ENCODE measurements at regions not wholly inside any gene's neighbourhood (a gene's known extent, or its start where the extent isn't known, plus 50 kb on each side); places are given as distances from the start of the nearest gene placed in this dataset.
A peak's percentile ranks its signal among the peaks of the same experiment; 100 is the strongest.
"Not testable (repeated sequence)": the region's sequence is repeated elsewhere in the genome, so short reads cannot be mapped to it uniquely, and the experiment has no call there.

DNA sequence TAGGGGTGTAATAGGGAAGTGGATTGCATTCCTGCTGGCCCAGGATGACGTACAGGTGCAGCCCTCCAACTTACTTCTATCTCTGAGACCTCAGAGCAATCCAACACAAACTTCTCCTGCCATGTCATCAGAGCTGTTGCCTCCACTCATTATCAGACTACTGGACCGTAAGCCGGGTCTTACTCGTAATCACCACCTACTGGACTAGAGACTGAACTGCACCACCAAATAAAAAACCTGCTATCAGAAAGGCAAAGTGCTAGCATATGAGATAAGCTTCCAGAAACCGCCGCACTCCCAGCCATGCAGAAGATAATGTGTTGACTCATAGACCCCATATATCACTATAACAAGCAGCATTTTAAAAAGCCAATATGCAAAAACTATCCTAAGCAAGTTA, 102.0 kb downstream of the SLITRK1 start:
- Histone ChIP-seq H3K27ac (ENCODE audit: low read depth in 2 of 2, low read length in 2 of 2) (no peak overlapping the region), H3K27me3 (ENCODE audit: control insufficient read depth, insufficient read depth, low read length) (no peaks in the 10 kb centered on the region), H3K36me3 (ENCODE audit: control insufficient read depth in 2 of 3, insufficient read depth in 3 of 3, low read length in 3 of 3) (no peaks in the 10 kb centered on the region), H3K4me3 (ENCODE audit: low read length in 3 of 3) (no peak overlapping the region), H3K9me3 (ENCODE audit: control insufficient read depth in 2 of 3, insufficient read depth in 1 of 3, low read length in 3 of 3) (no peaks in the 10 kb centered on the region), H3K9ac (ENCODE audit: low read length in 3 of 3) (no peak overlapping the region), H3K4me1 (ENCODE audit: control insufficient read depth in 2 of 3, insufficient read depth in 2 of 3, low read depth in 1 of 3, low read length in 3 of 3) (no peaks in the 10 kb centered on the region)
- peak in 1 of 5 donors; percentile 28 for DNase-seq
- FAIRE-seq, result no peak
- TF ChIP-seq, protein P1, sequence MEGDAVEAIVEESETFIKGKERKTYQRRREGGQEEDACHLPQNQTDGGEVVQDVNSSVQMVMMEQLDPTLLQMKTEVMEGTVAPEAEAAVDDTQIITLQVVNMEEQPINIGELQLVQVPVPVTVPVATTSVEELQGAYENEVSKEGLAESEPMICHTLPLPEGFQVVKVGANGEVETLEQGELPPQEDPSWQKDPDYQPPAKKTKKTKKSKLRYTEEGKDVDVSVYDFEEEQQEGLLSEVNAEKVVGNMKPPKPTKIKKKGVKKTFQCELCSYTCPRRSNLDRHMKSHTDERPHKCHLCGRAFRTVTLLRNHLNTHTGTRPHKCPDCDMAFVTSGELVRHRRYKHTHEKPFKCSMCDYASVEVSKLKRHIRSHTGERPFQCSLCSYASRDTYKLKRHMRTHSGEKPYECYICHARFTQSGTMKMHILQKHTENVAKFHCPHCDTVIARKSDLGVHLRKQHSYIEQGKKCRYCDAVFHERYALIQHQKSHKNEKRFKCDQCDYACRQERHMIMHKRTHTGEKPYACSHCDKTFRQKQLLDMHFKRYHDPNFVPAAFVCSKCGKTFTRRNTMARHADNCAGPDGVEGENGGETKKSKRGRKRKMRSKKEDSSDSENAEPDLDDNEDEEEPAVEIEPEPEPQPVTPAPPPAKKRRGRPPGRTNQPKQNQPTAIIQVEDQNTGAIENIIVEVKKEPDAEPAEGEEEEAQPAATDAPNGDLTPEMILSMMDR (IDR thresholded peaks at IDR 0.05; ENCODE audit: borderline replicate concordance, extremely low read depth, insufficient read depth), result peak; percentile 12
- intact Hi-C loops (cut with DNase I), result no loop called here

DNA sequence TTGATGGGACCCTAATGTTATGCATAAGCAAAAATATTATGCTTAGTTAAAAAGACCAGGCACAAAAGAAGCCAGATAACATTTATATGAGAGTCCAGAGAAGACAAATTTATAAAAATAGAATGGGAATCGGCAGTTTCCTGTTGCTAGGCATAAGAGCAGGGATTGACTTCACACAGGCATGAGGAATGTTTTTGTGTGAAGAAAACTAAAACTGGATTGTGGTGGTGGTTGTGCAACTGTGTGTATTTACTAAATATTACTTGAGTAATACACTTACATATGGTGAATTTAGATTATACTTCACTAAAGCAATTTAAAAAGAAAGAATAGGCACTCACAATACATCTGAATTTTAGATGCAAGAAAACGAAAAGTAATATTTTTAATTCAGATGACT, 108.3 kb downstream of the SLITRK1 start:
- Histone ChIP-seq H3K9me3 (ENCODE audit: control insufficient read depth in 2 of 3, insufficient read depth in 1 of 3, low read length in 3 of 3) (no peaks in the 10 kb centered on the region), H3K27me3 (ENCODE audit: control insufficient read depth, insufficient read depth, low read length) (no peaks in the 10 kb centered on the region), H3K9ac (ENCODE audit: low read length in 3 of 3) (no peak overlapping the region), H3K4me1 (ENCODE audit: control insufficient read depth in 2 of 3, insufficient read depth in 2 of 3, low read depth in 1 of 3, low read length in 3 of 3) (no peaks in the 10 kb centered on the region), H3K4me3 (ENCODE audit: low read length in 3 of 3) (no peak overlapping the region), H3K27ac (ENCODE audit: low read depth in 2 of 2, low read length in 2 of 2) (no peak overlapping the region), H3K36me3 (ENCODE audit: control insufficient read depth in 2 of 3, insufficient read depth in 3 of 3, low read length in 3 of 3) (no peaks in the 10 kb centered on the region)
- TF ChIP-seq, protein P1 (IDR thresholded peaks at IDR 0.05; ENCODE audit: borderline replicate concordance, extremely low read depth, insufficient read depth), result no peak
- DNase-seq, result no peak
- intact Hi-C loops (cut with DNase I), result no loop called here
- FAIRE-seq, result no peak

DNA sequence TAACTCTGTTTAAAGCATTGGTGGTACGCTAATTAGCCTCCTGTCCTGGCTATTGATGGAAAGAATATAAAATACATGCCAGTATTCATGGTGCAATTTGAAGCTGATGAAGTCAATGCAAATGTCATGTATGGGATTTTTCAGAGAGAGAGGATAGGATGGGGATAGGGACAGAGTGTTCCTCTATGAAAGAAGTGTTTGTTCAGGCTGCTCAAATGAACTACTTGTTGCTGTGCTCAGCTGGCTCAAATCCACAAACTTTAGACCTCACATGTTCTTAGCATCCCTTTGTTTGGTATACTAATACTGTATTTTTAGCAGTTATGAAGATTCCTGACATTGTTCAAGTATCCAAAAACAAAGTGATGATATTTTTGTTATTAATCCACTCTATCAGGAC, 116.5 kb downstream of the SLITRK1 start:
- intact Hi-C loops (cut with DNase I), result no loop called here
- no peak for DNase-seq
- Histone ChIP-seq H3K4me1 (ENCODE audit: control insufficient read depth in 2 of 3, insufficient read depth in 2 of 3, low read depth in 1 of 3, low read length in 3 of 3) (no peaks in the 10 kb centered on the region), H3K27ac (ENCODE audit: low read depth in 2 of 2, low read length in 2 of 2) (no peak overlapping the region), H3K9me3 (ENCODE audit: control insufficient read depth in 2 of 3, insufficient read depth in 1 of 3, low read length in 3 of 3) (no peaks in the 10 kb centered on the region), H3K27me3 (ENCODE audit: control insufficient read depth, insufficient read depth, low read length) (no peaks in the 10 kb centered on the region), H3K4me3 (ENCODE audit: low read length in 3 of 3) (no peak overlapping the region), H3K9ac (ENCODE audit: low read length in 3 of 3) (no peak overlapping the region), H3K36me3 (ENCODE audit: control insufficient read depth in 2 of 3, insufficient read depth in 3 of 3, low read length in 3 of 3) (no peaks in the 10 kb centered on the region)
- FAIRE-seq, result no peak
- TF ChIP-seq, protein P1 (IDR thresholded peaks at IDR 0.05; ENCODE audit: borderline replicate concordance, extremely low read depth, insufficient read depth), result no peak

DNA sequence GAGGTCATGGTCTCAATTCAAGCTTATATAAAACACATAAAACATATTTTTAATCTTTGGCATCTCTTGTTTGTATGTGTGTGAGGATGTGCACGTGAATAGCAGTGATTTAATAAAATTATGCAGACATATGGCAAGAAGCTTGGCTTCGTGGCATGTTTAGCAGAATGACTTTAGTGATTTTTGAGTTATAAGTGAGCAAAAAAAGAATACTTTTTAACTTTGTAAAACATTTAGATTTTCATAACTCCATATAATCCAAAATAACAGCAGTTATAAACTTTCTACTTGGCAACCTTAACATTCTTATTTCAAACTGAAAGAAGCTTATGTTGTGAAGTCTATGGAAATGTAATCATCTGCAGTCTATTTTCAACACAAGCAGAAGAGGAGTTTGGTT, 120.6 kb downstream of the SLITRK1 start:
- H3K9me3 ChIP-seq (ENCODE audit: control insufficient read depth in 2 of 3, insufficient read depth in 1 of 3, low read length in 3 of 3), result peaks cover 0 to 3% (median 0%) of the 10 kb centered on the region in 3 donors
- H3K4me1 ChIP-seq (ENCODE audit: control insufficient read depth in 2 of 3, insufficient read depth in 2 of 3, low read depth in 1 of 3, low read length in 3 of 3), result no peaks in the 10 kb centered on the region
- no peak overlapping the region for H3K27ac ChIP-seq (ENCODE audit: low read depth in 2 of 2, low read length in 2 of 2)
- H3K9ac ChIP-seq (ENCODE audit: low read length in 3 of 3), result no peak overlapping the region
- FAIRE-seq, result no peak
- no peaks in the 10 kb centered on the region for H3K27me3 ChIP-seq (ENCODE audit: control insufficient read depth, insufficient read depth, low read length)
- no peak for DNase-seq
- H3K36me3 ChIP-seq (ENCODE audit: control insufficient read depth in 2 of 3, insufficient read depth in 3 of 3, low read length in 3 of 3), result no peaks in the 10 kb centered on the region
- H3K4me3 ChIP-seq (ENCODE audit: low read length in 3 of 3), result no peak overlapping the region
- intact Hi-C loops (cut with DNase I), result no loop called here
- TF ChIP-seq, protein P1 (IDR thresholded peaks at IDR 0.05; ENCODE audit: borderline replicate concordance, extremely low read depth, insufficient read depth), result no peak

DNA sequence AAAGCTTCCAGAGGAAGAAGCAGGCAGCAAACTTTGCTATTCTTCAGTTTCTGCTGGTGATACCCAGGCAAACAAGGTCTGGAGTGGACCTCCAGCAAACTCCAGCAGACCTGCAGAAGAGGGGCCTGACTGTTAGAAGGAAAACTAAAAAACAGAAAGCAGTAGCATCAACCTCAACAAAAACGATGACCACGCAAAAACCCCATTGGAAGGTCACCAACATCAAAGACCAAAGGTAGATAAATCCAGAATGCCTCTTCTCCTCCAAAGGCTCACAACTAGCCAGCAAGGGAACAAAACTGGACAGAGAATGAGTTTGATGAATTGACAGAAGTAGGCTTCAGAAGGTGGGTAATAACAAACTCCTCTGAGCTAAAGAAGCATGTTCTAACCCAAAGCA, 127.1 kb downstream of the SLITRK1 start:
- H3K9ac ChIP-seq (ENCODE audit: low read length in 3 of 3); FAIRE-seq; H3K36me3 ChIP-seq (ENCODE audit: control insufficient read depth in 2 of 3, insufficient read depth in 3 of 3, low read length in 3 of 3); H3K9me3 ChIP-seq (ENCODE audit: control insufficient read depth in 2 of 3, insufficient read depth in 1 of 3, low read length in 3 of 3); H3K27ac ChIP-seq (ENCODE audit: low read depth in 2 of 2, low read length in 2 of 2); H3K27me3 ChIP-seq (ENCODE audit: control insufficient read depth, insufficient read depth, low read length); H3K4me1 ChIP-seq (ENCODE audit: control insufficient read depth in 2 of 3, insufficient read depth in 2 of 3, low read depth in 1 of 3, low read length in 3 of 3); intact Hi-C loops (cut with DNase I); H3K4me3 ChIP-seq (ENCODE audit: low read length in 3 of 3): not testable (repeated sequence)
- DNase-seq, result peak in 1 of 5 donors; percentile 13
